HCT116 (cell line): ENCODE measurements at regions not wholly inside any gene's neighbourhood (a gene's known extent, or its start where the extent isn't known, plus 50 kb on each side); places are given as distances from the start of the nearest gene placed in this dataset.
"Not testable (repeated sequence)": the region's sequence is repeated elsewhere in the genome, so short reads cannot be mapped to it uniquely, and the experiment has no call there.

Source experiments
- ATAC-seq: fragments of 200-7000 bp; cut with Tn5 transposase; 2 replicates; pipeline ENCODE4 v1.9.1; 2020; ENCODE audit warnings: mild to moderate bottlenecking, moderate library complexity
- BruUV-seq: library from RNA; stranded (reverse); fragments of 400-500 nt; replicated peaks from 2 replicates; lab custom pipeline; 2021; lab: Mats Ljungman, UMichigan
- CTCF ChIA-PET: fragments of 300-600 bp; sonication (Branson Sonifier 250); formaldehyde crosslinking; loops from one replicate; lab custom pipeline; 2021; ENCODE audit warnings: antibody characterized with exemption; lab: Charles Lee
- POLR2A ChIA-PET: fragments of 300-600, 350-600 bp; sonication (Branson Sonifier 250); formaldehyde crosslinking; loops from one replicate; lab custom pipeline; 2021; ENCODE audit warnings: antibody characterized with exemption; lab: Charles Lee
- RAD21 ChIA-PET, 2 experiments: fragments of 300-600 bp; sonication (Branson Sonifier 250); formaldehyde crosslinking; loops; one replicate each; lab custom pipeline; 2023; ENCODE audit warnings: low total read pairs in 2 of 2; ENCODE audit not compliant: uncharacterized antibody in 2 of 2, unreplicated experiment in 2 of 2, low non-redundant PET in 1 of 2; lab: Charles Lee
- DNase-seq: peaks from one replicate; pipeline ENCODE4 v3.0.0-alpha.2; 2010; ENCODE audit warnings: low read depth, low spot score
- H2AFZ ChIP-seq: fragments of 200-600 bp; shearing (Covaris generic), sonication (generic); 2 replicates; pipeline ENCODE4 v1.6.1; 2017; ENCODE audit warnings: low read depth, mixed run types, mixed read lengths, antibody characterized with exemption, low read length; ENCODE audit not compliant: poor library complexity, severe bottlenecking
- H3K27ac ChIP-seq: 2 replicates; pipeline ENCODE4 v1.5.1; 2012; ENCODE audit warnings: low read depth, low read length
- H3K27me3 ChIP-seq: fragments of 200-600 bp; sonication (generic); 2 replicates; pipeline ENCODE4 v1.6.1; 2016; ENCODE audit warnings: mixed run types, low read length, mixed read lengths; ENCODE audit not compliant: insufficient read depth
- H3K36me3 ChIP-seq, 2 experiments: fragments of 200-500 bp in 1 of 2; fragments of 200-600 bp in 1 of 2; sonication (Bioruptor generic) in 1 of 2; sonication (generic) in 1 of 2; 2 replicates each; pipeline versions ENCODE4 v1.5.1 to v1.6.1; 2014 to 2016; ENCODE audit warnings: low read length in 2 of 2, inconsistent platforms in 1 of 2, mixed read lengths in 1 of 2, mixed run types in 1 of 2; ENCODE audit not compliant: insufficient read depth in 2 of 2, control insufficient read depth in 1 of 2
- H3K4me1 ChIP-seq, 2 experiments: fragments of 200-600 bp in 1 of 2; sonication (generic) in 1 of 2; 2 replicates each; pipeline versions ENCODE4 v1.5.1 to v1.6.1; 2012 to 2017; ENCODE audit warnings: low read length in 2 of 2, inconsistent platforms in 1 of 2, mild to moderate bottlenecking in 1 of 2, mixed read lengths in 1 of 2, mixed run types in 1 of 2, moderate library complexity in 1 of 2; ENCODE audit not compliant: insufficient read depth in 2 of 2, control insufficient read depth in 1 of 2
- H3K4me2 ChIP-seq: fragments of 200-600 bp; sonication (generic); 2 replicates; pipeline ENCODE4 v1.6.1; 2017; ENCODE audit warnings: mixed run types, low read length, mixed read lengths
- H3K4me3 ChIP-seq, 2 experiments: fragments of 200-600 bp in 1 of 2; sonication (generic) in 1 of 2; replicated peaks in 1 of 2; 2 replicates each; pipeline ENCODE4 v1.5.1; 2011 to 2016; ENCODE audit warnings: low read length in 2 of 2, control low read depth in 1 of 2, low read depth in 1 of 2, mild to moderate bottlenecking in 1 of 2, mixed read lengths in 1 of 2, mixed run types in 1 of 2
- H3K79me2 ChIP-seq: fragments of 200-600 bp; sonication (generic); 2 replicates; pipeline ENCODE4 v1.6.1; 2017; ENCODE audit warnings: mild to moderate bottlenecking, mixed run types, low read length, moderate library complexity, mixed read lengths; ENCODE audit not compliant: insufficient read depth
- H3K9ac ChIP-seq: fragments of 200-600 bp; sonication (generic); 2 replicates; pipeline ENCODE4 v1.6.1; 2016; ENCODE audit warnings: low read length, mixed read lengths
- H3K9me2 ChIP-seq: fragments of 200-600 bp; sonication (generic), shearing (Covaris generic); 2 replicates; pipeline ENCODE4 v1.6.1; 2017; ENCODE audit warnings: mixed run types, mild to moderate bottlenecking, moderate library complexity; ENCODE audit not compliant: insufficient read depth
- H3K9me3 ChIP-seq, 2 experiments: fragments of 200-500 bp in 1 of 2; fragments of 200-600 bp in 1 of 2; sonication (Bioruptor generic) in 1 of 2; sonication (generic) in 1 of 2; 2 replicates each; pipeline ENCODE4 v1.6.1; 2014 to 2017; ENCODE audit warnings: low read length in 2 of 2, mixed read lengths in 2 of 2, inconsistent platforms in 1 of 2, low read depth in 1 of 2, mild to moderate bottlenecking in 1 of 2, mixed run types in 1 of 2, moderate library complexity in 1 of 2; ENCODE audit not compliant: control insufficient read depth in 1 of 2, insufficient read depth in 1 of 2
- H4K20me1 ChIP-seq: fragments of 200-600 bp; sonication (generic), shearing (Covaris generic); 2 replicates; pipeline ENCODE4 v1.6.1; 2017; ENCODE audit warnings: mixed run types, mild to moderate bottlenecking, moderate library complexity; ENCODE audit not compliant: insufficient read depth
- CEBPB ChIP-seq: IDR thresholded peaks from 2 replicates; pipeline ENCODE4 v1.6.1; 2012; ENCODE audit warnings: low read depth
- EGR1 ChIP-seq: IDR thresholded peaks from 2 replicates; pipeline ENCODE4 v1.6.1; 2012; ENCODE audit warnings: low read depth
- SIN3A ChIP-seq: IDR thresholded peaks from 2 replicates; pipeline ENCODE4 v1.6.1; 2012; ENCODE audit warnings: low read depth
- SP1 ChIP-seq: IDR thresholded peaks from 2 replicates; pipeline ENCODE4 v1.6.1; 2012; ENCODE audit warnings: low read depth
- intact Hi-C: fragments of 100-400 bp; cut with micrococcal nuclease; formaldehyde crosslinking; loops from 2 replicates; pipeline ENCODE4 v1.10.0; 2022
- TF ChIP-seq, protein P1 (sequence below), 3 experiments: fragments of 200-600 bp in 1 of 3; sonication (generic) in 1 of 3; IDR thresholded peaks in 2 of 3; conservative IDR thresholded peaks in 1 of 3; 2 replicates each; pipeline ENCODE4 v1.5.1; 2012 to 2017; ENCODE audit warnings: low read depth in 2 of 3, low read length in 2 of 3, antibody characterized with exemption in 1 of 3, borderline replicate concordance in 1 of 3, control low read depth in 1 of 3, mild to moderate bottlenecking in 1 of 3, mixed read lengths in 1 of 3, mixed run types in 1 of 3, moderate library complexity in 1 of 3; ENCODE audit not compliant: insufficient read depth in 1 of 3
- TF ChIP-seq, protein P2 (sequence below): IDR thresholded peaks from 2 replicates; pipeline ENCODE4 v1.6.1; 2012; ENCODE audit warnings: low read depth

DNA sequence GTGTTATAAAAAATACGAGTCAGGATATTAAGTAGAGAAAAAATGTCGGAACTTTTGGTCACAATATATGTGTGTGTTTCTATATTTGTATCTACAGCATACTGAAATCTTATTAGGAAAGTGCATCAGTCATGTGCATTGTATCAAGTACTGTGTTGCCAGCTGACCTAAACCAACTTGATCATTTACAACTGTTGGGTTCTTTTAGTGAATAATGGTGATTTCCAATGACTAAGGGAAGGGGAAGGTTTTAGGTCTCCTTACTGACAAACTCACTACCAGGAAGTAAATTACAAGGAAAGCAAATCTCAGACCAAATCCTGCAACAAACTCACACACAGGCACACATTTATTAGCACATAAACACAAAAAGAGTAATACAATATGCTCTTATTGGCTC, 142.7 kb downstream of the TSEN15 start (continued):
- TF ChIP-seq, protein P1, sequence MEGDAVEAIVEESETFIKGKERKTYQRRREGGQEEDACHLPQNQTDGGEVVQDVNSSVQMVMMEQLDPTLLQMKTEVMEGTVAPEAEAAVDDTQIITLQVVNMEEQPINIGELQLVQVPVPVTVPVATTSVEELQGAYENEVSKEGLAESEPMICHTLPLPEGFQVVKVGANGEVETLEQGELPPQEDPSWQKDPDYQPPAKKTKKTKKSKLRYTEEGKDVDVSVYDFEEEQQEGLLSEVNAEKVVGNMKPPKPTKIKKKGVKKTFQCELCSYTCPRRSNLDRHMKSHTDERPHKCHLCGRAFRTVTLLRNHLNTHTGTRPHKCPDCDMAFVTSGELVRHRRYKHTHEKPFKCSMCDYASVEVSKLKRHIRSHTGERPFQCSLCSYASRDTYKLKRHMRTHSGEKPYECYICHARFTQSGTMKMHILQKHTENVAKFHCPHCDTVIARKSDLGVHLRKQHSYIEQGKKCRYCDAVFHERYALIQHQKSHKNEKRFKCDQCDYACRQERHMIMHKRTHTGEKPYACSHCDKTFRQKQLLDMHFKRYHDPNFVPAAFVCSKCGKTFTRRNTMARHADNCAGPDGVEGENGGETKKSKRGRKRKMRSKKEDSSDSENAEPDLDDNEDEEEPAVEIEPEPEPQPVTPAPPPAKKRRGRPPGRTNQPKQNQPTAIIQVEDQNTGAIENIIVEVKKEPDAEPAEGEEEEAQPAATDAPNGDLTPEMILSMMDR (IDR thresholded peaks at IDR 0.05 in 2 of 3, conservative IDR thresholded peaks at IDR 0.05 in 1 of 3; ENCODE audit: borderline replicate concordance in 1 of 3, insufficient read depth in 1 of 3, low read depth in 2 of 3, low read length in 2 of 3), result no peak
- TF ChIP-seq SIN3A (no peak), SP1 (no peak), EGR1 (no peak), CEBPB (no peak)
- TF ChIP-seq, protein P2, sequence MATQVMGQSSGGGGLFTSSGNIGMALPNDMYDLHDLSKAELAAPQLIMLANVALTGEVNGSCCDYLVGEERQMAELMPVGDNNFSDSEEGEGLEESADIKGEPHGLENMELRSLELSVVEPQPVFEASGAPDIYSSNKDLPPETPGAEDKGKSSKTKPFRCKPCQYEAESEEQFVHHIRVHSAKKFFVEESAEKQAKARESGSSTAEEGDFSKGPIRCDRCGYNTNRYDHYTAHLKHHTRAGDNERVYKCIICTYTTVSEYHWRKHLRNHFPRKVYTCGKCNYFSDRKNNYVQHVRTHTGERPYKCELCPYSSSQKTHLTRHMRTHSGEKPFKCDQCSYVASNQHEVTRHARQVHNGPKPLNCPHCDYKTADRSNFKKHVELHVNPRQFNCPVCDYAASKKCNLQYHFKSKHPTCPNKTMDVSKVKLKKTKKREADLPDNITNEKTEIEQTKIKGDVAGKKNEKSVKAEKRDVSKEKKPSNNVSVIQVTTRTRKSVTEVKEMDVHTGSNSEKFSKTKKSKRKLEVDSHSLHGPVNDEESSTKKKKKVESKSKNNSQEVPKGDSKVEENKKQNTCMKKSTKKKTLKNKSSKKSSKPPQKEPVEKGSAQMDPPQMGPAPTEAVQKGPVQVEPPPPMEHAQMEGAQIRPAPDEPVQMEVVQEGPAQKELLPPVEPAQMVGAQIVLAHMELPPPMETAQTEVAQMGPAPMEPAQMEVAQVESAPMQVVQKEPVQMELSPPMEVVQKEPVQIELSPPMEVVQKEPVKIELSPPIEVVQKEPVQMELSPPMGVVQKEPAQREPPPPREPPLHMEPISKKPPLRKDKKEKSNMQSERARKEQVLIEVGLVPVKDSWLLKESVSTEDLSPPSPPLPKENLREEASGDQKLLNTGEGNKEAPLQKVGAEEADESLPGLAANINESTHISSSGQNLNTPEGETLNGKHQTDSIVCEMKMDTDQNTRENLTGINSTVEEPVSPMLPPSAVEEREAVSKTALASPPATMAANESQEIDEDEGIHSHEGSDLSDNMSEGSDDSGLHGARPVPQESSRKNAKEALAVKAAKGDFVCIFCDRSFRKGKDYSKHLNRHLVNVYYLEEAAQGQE, result no peak
- TF ChIP-seq, all 23 proteins: peak for 0

DNA sequence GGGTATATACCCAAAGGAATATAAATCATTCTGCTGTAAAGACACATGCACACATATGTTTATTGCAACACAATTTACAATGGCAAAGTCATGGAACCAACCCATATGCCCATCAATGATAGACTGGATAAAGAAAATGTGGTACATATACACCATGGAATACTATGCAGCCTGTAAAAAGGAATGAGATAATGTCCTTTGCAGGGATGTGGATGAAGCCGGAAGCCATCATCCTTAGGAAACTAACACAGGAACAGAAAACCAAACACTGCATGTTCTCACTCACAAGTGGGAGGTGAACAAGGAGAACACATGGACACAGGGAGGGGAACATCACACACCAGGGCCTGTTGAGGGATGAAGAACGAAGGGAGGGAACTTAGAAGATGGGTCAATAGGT, 144.2 kb downstream of the TSEN15 start:
- not testable (repeated sequence) for H3K4me3 ChIP-seq, DNase-seq

More for the DNA sequence above, 144.2 kb downstream of the TSEN15 start:
- H3K36me3 ChIP-seq, CTCF ChIA-PET, H3K4me1 ChIP-seq, H3K79me2 ChIP-seq, BruUV-seq, POLR2A ChIA-PET, H3K27ac ChIP-seq, intact Hi-C loops, H3K9ac ChIP-seq, H3K27me3 ChIP-seq, H3K9me2 ChIP-seq, ATAC-seq, RAD21 ChIA-PET, H3K4me2 ChIP-seq, H4K20me1 ChIP-seq, H3K9me3 ChIP-seq, H2AFZ ChIP-seq: not testable (repeated sequence)
